ENCODE measurements at regions not wholly inside any gene's neighbourhood (a gene's known extent, or its start where the extent isn't known, plus 50 kb on each side); places are given as distances from the start of the nearest gene placed in this dataset.

DNA sequence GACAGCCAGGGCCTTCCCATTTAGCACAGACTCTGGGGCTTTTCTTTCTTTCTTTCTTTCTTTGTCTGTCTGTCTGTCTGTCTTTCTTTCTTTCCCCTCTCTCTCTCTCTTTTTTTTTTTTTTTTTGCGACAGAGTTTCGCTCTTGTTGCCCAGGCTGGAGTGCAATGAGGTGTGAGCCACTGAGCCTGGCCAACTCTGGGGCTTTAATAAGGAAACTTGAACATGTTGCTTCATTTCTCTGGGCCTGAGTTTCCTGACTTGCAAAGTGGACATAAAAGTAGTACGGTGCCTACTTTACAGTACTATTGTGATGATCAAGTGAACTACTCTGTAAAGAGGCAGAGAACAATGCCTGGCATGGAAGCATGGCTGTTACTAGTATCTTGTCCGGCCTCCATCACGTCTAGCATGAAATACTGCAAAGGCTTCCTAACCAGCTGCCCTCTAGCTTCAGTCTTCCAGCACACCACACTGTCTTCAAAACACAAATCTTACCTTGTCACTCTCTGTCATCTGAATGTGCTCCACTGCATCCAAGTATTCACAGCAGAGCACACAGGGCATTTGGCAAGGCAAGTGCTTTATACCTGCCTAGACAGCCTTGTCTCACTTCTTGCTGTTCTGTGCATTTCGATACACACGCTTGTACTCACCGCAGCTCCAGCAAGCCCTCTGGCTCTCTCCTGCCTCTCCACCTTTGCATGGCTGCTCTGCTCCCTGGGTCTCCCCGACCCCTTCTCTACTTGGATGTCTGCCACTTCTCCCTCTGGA lies 96.7 kb downstream of the IRF2BPL start:
- TF ChIP-seq POLR2AphosphoS5 (IDR thresholded peaks at IDR 0.05) = no peak
- no peak for TF ChIP-seq POLR2A (IDR thresholded peaks at IDR 0.05)
- TF ChIP-seq, protein P1, sequence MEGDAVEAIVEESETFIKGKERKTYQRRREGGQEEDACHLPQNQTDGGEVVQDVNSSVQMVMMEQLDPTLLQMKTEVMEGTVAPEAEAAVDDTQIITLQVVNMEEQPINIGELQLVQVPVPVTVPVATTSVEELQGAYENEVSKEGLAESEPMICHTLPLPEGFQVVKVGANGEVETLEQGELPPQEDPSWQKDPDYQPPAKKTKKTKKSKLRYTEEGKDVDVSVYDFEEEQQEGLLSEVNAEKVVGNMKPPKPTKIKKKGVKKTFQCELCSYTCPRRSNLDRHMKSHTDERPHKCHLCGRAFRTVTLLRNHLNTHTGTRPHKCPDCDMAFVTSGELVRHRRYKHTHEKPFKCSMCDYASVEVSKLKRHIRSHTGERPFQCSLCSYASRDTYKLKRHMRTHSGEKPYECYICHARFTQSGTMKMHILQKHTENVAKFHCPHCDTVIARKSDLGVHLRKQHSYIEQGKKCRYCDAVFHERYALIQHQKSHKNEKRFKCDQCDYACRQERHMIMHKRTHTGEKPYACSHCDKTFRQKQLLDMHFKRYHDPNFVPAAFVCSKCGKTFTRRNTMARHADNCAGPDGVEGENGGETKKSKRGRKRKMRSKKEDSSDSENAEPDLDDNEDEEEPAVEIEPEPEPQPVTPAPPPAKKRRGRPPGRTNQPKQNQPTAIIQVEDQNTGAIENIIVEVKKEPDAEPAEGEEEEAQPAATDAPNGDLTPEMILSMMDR (IDR thresholded peaks at IDR 0.05) = no peak
- H3K9me3 ChIP-seq = no peaks in the 10 kb centered on the region
- intact Hi-C loops (cut with DNase I; ENCODE audit: low total_unique reads) = no loop called here
- no peak overlapping the region for H3K4me3 ChIP-seq
- no peaks in the 10 kb centered on the region for H3K27me3 ChIP-seq
- DNase-seq (ENCODE audit: low spot score in 2 of 2) = no peak
- no peaks in the 10 kb centered on the region for H3K36me3 ChIP-seq
- peak overlapping the region in 1 of 2 donors; percentile 19 for H3K27ac ChIP-seq
- no peaks in the 10 kb centered on the region for H3K4me1 ChIP-seq

DNA sequence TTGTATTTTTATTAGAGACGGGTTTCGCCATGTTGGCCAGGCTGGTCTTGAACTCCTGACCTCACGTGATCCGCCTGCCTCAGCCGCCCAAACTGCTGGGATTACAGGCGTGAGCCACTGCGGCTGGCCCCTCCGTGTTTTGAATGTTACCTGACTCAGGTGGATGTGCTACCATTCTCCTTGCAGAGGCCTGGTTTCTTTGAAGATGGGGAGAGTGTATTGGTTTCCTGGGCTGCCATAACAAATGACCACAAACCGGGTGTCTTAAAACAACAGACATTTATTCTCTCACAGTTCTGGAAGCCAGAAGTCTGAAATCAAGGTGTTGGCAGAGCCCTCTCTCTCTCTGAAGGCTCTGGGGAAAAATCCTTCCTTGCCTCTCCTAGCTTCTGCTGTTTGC lies 98.0 kb downstream of the IRF2BPL start:
- no peak overlapping the region for H3K27ac ChIP-seq
- no peaks in the 10 kb centered on the region for H3K27me3 ChIP-seq
- DNase-seq (ENCODE audit: low spot score in 2 of 2) = no peak
- no peaks in the 10 kb centered on the region for H3K36me3 ChIP-seq
- TF ChIP-seq POLR2AphosphoS5 (IDR thresholded peaks at IDR 0.05) = no peak
- no peak for TF ChIP-seq POLR2A (IDR thresholded peaks at IDR 0.05)
- TF ChIP-seq, protein P1 (IDR thresholded peaks at IDR 0.05) = no peak
- no peaks in the 10 kb centered on the region for H3K4me1 ChIP-seq
- intact Hi-C loops (cut with DNase I; ENCODE audit: low total_unique reads) = no loop called here
- H3K4me3 ChIP-seq = no peak overlapping the region
- H3K9me3 ChIP-seq = no peaks in the 10 kb centered on the region

DNA sequence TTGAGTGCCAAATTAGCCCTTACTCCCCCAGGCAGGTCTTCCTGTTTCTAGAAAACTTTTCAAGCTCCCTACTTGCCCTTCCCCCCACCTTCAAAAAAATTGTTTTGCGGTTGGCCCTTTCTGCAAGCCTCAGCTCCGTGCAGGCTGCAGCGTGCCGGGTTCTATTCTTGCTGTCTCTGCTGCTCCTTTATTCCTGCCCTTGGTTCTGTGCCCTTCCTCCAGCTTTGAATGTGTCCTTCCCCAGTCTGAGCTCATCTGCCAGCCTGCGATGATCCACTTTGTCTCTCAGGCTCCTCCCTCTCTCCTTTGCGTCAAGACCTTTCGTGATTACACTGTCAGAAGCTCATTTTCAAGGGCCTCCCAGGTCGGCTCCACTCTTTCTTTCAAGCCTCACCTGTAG lies 98.6 kb downstream of the IRF2BPL start:
- Histone ChIP-seq H3K27me3 (no peaks in the 10 kb centered on the region), H3K36me3 (no peaks in the 10 kb centered on the region), H3K4me1 (no peaks in the 10 kb centered on the region), H3K9me3 (no peaks in the 10 kb centered on the region), H3K4me3 (no peak overlapping the region), H3K27ac (no peak overlapping the region)
- DNase-seq (ENCODE audit: low spot score in 2 of 2) = no peak
- intact Hi-C loops (cut with DNase I; ENCODE audit: low total_unique reads) = no loop called here
- TF ChIP-seq POLR2AphosphoS5 (IDR thresholded peaks at IDR 0.05) (no peak), POLR2A (IDR thresholded peaks at IDR 0.05) (no peak)
- TF ChIP-seq, protein P1 (IDR thresholded peaks at IDR 0.05) = no peak

DNA sequence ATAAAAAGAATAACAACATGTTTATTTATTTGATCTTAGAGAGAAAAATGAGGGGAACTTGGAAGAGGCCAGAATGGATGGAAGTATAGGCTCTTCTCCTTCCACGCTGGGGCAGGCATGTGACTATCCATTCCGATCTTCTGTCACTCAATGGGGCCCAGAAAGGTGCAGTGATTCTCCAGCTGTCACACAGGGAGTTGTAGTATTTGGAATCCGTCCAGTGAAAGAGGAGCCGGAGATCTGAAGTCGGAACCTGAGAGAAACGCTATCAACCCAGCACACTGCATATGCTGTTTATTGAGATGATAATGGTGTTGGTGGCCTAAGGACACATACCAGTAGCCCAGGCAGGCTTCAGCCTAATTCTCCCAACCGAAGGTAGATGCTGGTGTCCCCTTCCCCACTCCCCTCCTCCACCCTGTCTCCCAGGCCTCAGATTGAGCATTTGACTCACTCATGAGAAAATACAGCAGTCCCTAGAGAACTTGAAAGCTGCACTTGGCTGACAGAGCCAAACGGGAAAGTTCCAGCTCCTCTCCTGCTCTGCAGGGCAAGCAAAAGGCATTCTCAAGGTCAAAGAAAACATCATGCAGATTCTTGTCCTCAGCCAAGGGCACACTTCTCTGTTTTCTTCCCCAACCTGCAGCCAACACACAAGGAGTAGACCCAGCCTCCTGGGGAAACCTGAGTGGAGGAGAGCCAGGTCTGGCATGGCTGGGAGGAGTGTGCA lies 100.4 kb downstream of the IRF2BPL start:
- Histone ChIP-seq H3K36me3 (no peaks in the 10 kb centered on the region), H3K27me3 (no peaks in the 10 kb centered on the region), H3K27ac (no peak overlapping the region), H3K4me1 (no peaks in the 10 kb centered on the region), H3K4me3 (no peak overlapping the region), H3K9me3 (no peaks in the 10 kb centered on the region)
- DNase-seq (ENCODE audit: low spot score in 2 of 2) = no peak
- TF ChIP-seq, protein P1 (IDR thresholded peaks at IDR 0.05) = no peak
- TF ChIP-seq POLR2AphosphoS5 (IDR thresholded peaks at IDR 0.05) (no peak), POLR2A (IDR thresholded peaks at IDR 0.05) (no peak)
- intact Hi-C loops (cut with DNase I; ENCODE audit: low total_unique reads) = no loop called here
